ENCODE measurements at regions not wholly inside any gene's neighbourhood (a gene's known extent, or its start where the extent isn't known, plus 50 kb on each side); places are given as distances from the start of the nearest gene placed in this dataset.
"Not testable (repeated sequence)": the region's sequence is repeated elsewhere in the genome, so short reads cannot be mapped to it uniquely, and the experiment has no call there.

GRCh38 chr4:23967281-23967680, 77.4 kb upstream of the PPARGC1A start:
- peaks cover 1% of the 10 kb centered on the region for H3K27me3 Mint-ChIP-seq (ENCODE audit: low read depth)
- DNase-seq: no peak
- intact Hi-C loops (cut with micrococcal nuclease): no loop called here

GRCh38 chr4:23966725-23967124, 76.9 kb upstream of the PPARGC1A start:
- intact Hi-C loops (cut with micrococcal nuclease): no loop called here
- CTCF ChIA-PET: no interaction called here
- H3K27ac Mint-ChIP-seq: no peak overlapping the region
- no peaks in the 10 kb centered on the region for H3K4me1 Mint-ChIP-seq (ENCODE audit: low read depth)
- no peak for DNase-seq
- H3K4me3 Mint-ChIP-seq: no peak overlapping the region
- H3K27me3 Mint-ChIP-seq (ENCODE audit: low read depth): peaks cover 1% of the 10 kb centered on the region
- no peaks in the 10 kb centered on the region for H3K9me3 Mint-ChIP-seq
- H3K36me3 Mint-ChIP-seq (ENCODE audit: low read depth): no peaks in the 10 kb centered on the region

More at GRCh38 chr4:23967281-23967680, 77.4 kb upstream of the PPARGC1A start:
- H3K36me3 Mint-ChIP-seq (ENCODE audit: low read depth): no peaks in the 10 kb centered on the region
- H3K4me3 Mint-ChIP-seq: no peak overlapping the region
- CTCF ChIA-PET: no interaction called here
- H3K9me3 Mint-ChIP-seq: no peaks in the 10 kb centered on the region
- H3K27ac Mint-ChIP-seq: no peak overlapping the region
- no peaks in the 10 kb centered on the region for H3K4me1 Mint-ChIP-seq (ENCODE audit: low read depth)

GRCh38 chr4:23962462-23962861, 72.6 kb upstream of the PPARGC1A start:
- Mint-ChIP-seq H3K36me3 (ENCODE audit: low read depth) (no peaks in the 10 kb centered on the region), H3K4me1 (ENCODE audit: low read depth) (no peaks in the 10 kb centered on the region)
- CTCF ChIA-PET: interaction anchor here (0.6 kb wide), 1 partner anchor 8 kb away, joined by 3 read pairs; no protein-coding TSS in a partner anchor

GRCh38 chr4:23961395-23961794, 71.5 kb upstream of the PPARGC1A start:
- H3K27ac Mint-ChIP-seq; H3K27me3 Mint-ChIP-seq (ENCODE audit: low read depth); H3K4me1 Mint-ChIP-seq (ENCODE audit: low read depth); H3K9me3 Mint-ChIP-seq; H3K4me3 Mint-ChIP-seq; H3K36me3 Mint-ChIP-seq (ENCODE audit: low read depth); intact Hi-C loops (cut with micrococcal nuclease); DNase-seq; CTCF ChIA-PET: not testable (repeated sequence)

More at GRCh38 chr4:23962462-23962861, 72.6 kb upstream of the PPARGC1A start:
- DNase-seq: no peak
- Mint-ChIP-seq H3K4me3 (no peak overlapping the region), H3K27ac (no peak overlapping the region), H3K9me3 (no peaks in the 10 kb centered on the region), H3K27me3 (ENCODE audit: low read depth) (no peaks in the 10 kb centered on the region)
- intact Hi-C loops (cut with micrococcal nuclease): no loop called here

- no peaks in the 10 kb centered on the region for H3K9me3 Mint-ChIP-seq
- intact Hi-C loops (cut with micrococcal nuclease): no loop called here
- no peaks in the 10 kb centered on the region for H3K27me3 Mint-ChIP-seq (ENCODE audit: low read depth)
- DNase-seq: no peak
- CTCF ChIA-PET: interaction anchor here (0.6 kb wide), 1 partner anchor 64 kb away, joined by 4 read pairs; no protein-coding TSS in a partner anchor
- H3K36me3 Mint-ChIP-seq (ENCODE audit: low read depth): no peaks in the 10 kb centered on the region
- no peak overlapping the region for H3K4me3 Mint-ChIP-seq
- H3K4me1 Mint-ChIP-seq (ENCODE audit: low read depth): no peaks in the 10 kb centered on the region
- no peak overlapping the region for H3K27ac Mint-ChIP-seq
Observed at GRCh38 chr4:23959396-23960148, 69.7 kb upstream of the PPARGC1A start.

GRCh38 chr4:23958749-23959148, 68.9 kb upstream of the PPARGC1A start:
- H3K4me1 Mint-ChIP-seq (ENCODE audit: low read depth): no peaks in the 10 kb centered on the region
- no peaks in the 10 kb centered on the region for H3K9me3 Mint-ChIP-seq
- intact Hi-C loops (cut with micrococcal nuclease): no loop called here
- no peak overlapping the region for H3K27ac Mint-ChIP-seq
- H3K36me3 Mint-ChIP-seq (ENCODE audit: low read depth): no peaks in the 10 kb centered on the region
- no peaks in the 10 kb centered on the region for H3K27me3 Mint-ChIP-seq (ENCODE audit: low read depth)
- H3K4me3 Mint-ChIP-seq: no peak overlapping the region
- CTCF ChIA-PET: interaction anchor here (0.6 kb wide), 1 partner anchor 64 kb away, joined by 4 read pairs; no protein-coding TSS in a partner anchor
- DNase-seq: no peak

- H3K27me3 Mint-ChIP-seq (ENCODE audit: low read depth): no peaks in the 10 kb centered on the region
- no peak overlapping the region for H3K4me3 Mint-ChIP-seq
- DNase-seq: no peak
- no peaks in the 10 kb centered on the region for H3K36me3 Mint-ChIP-seq (ENCODE audit: low read depth)
- intact Hi-C loops (cut with micrococcal nuclease): no loop called here
- H3K9me3 Mint-ChIP-seq: no peaks in the 10 kb centered on the region
- no peak overlapping the region for H3K27ac Mint-ChIP-seq
- CTCF ChIA-PET: no interaction called here
- H3K4me1 Mint-ChIP-seq (ENCODE audit: low read depth): no peaks in the 10 kb centered on the region
Observed at GRCh38 chr4:23957465-23957864, 67.6 kb upstream of the PPARGC1A start.

- intact Hi-C loops (cut with micrococcal nuclease): no loop called here
- CTCF ChIA-PET: no interaction called here
Observed at GRCh38 chr4:23956601-23957364, 66.9 kb upstream of the PPARGC1A start.

GRCh38 chr4:23952258-23952657, 62.4 kb upstream of the PPARGC1A start:
- Mint-ChIP-seq H3K4me1 (ENCODE audit: low read depth) (no peaks in the 10 kb centered on the region), H3K27me3 (ENCODE audit: low read depth) (no peaks in the 10 kb centered on the region), H3K27ac (no peak overlapping the region), H3K36me3 (ENCODE audit: low read depth) (no peaks in the 10 kb centered on the region), H3K4me3 (no peak overlapping the region), H3K9me3 (peaks cover 2% of the 10 kb centered on the region)
- CTCF ChIA-PET: no interaction called here
- intact Hi-C loops (cut with micrococcal nuclease): no loop called here
- DNase-seq: no peak

More at GRCh38 chr4:23956601-23957364, 66.9 kb upstream of the PPARGC1A start:
- H3K4me3 Mint-ChIP-seq: no peak overlapping the region
- DNase-seq: no peak
- H3K4me1 Mint-ChIP-seq (ENCODE audit: low read depth): no peaks in the 10 kb centered on the region
- H3K36me3 Mint-ChIP-seq (ENCODE audit: low read depth): no peaks in the 10 kb centered on the region
- no peaks in the 10 kb centered on the region for H3K27me3 Mint-ChIP-seq (ENCODE audit: low read depth)
- H3K9me3 Mint-ChIP-seq: no peaks in the 10 kb centered on the region
- no peak overlapping the region for H3K27ac Mint-ChIP-seq

GRCh38 chr4:23947826-23948225, 58.0 kb upstream of the PPARGC1A start:
- no peak overlapping the region for H3K27ac Mint-ChIP-seq
- intact Hi-C loops (cut with micrococcal nuclease): no loop called here
- no peak overlapping the region for H3K4me3 Mint-ChIP-seq
- H3K4me1 Mint-ChIP-seq (ENCODE audit: low read depth): no peaks in the 10 kb centered on the region
- peaks cover 2% of the 10 kb centered on the region for H3K9me3 Mint-ChIP-seq
- CTCF ChIA-PET: no interaction called here
- H3K27me3 Mint-ChIP-seq (ENCODE audit: low read depth): peaks cover 1% of the 10 kb centered on the region
- H3K36me3 Mint-ChIP-seq (ENCODE audit: low read depth): no peaks in the 10 kb centered on the region
- DNase-seq: no peak

GRCh38 chr4:23946299-23946698, 56.5 kb upstream of the PPARGC1A start:
- DNase-seq: no peak
- CTCF ChIA-PET: no interaction called here
- H3K36me3 Mint-ChIP-seq (ENCODE audit: low read depth): no peaks in the 10 kb centered on the region
- no peaks in the 10 kb centered on the region for H3K4me1 Mint-ChIP-seq (ENCODE audit: low read depth)
- H3K27me3 Mint-ChIP-seq (ENCODE audit: low read depth): peaks cover 1% of the 10 kb centered on the region
- H3K27ac Mint-ChIP-seq: no peak overlapping the region
- peaks cover 2% of the 10 kb centered on the region for H3K9me3 Mint-ChIP-seq
- intact Hi-C loops (cut with micrococcal nuclease): no loop called here
- no peak overlapping the region for H3K4me3 Mint-ChIP-seq

GRCh38 chr4:23945451-23946017, 55.7 kb upstream of the PPARGC1A start:
- Mint-ChIP-seq H3K27ac (no peak overlapping the region), H3K4me3 (no peak overlapping the region), H3K9me3 (no peaks in the 10 kb centered on the region), H3K27me3 (ENCODE audit: low read depth) (peaks cover 1% of the 10 kb centered on the region), H3K36me3 (ENCODE audit: low read depth) (no peaks in the 10 kb centered on the region), H3K4me1 (ENCODE audit: low read depth) (no peaks in the 10 kb centered on the region)
- DNase-seq: no peak
- intact Hi-C loops (cut with micrococcal nuclease): no loop called here
- CTCF ChIA-PET: no interaction called here

Data from activated naive CD4-positive, alpha-beta T cell treated with anti-CD3 and anti-CD28 coated beads for 36 hours (primary cell).